ENCODE measurements at regions not wholly inside any gene's neighbourhood (a gene's known extent, or its start where the extent isn't known, plus 50 kb on each side); places are given as distances from the start of the nearest gene placed in this dataset.

DNA sequence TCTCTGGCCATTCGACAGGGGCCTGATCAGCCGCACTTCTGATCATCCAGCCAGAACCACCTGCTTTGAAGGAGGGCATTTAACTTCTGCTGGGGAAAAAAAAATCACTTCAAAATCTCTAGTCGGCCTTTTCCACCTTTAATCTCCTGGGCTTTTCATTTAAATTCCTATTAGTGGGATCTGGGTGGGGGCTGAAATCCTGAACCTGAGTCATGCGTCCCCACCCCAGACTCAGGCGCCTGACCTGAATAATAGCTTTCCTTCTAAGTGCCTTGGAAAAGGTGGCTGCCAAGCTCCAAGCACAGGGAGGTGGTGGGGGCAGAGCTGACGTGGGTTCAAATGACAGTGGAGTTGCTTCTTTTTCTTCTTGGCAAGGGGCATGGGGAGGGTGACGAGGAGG lies 246.0 kb upstream of the EXOC2 start:
- TF ChIP-seq, protein P1, sequence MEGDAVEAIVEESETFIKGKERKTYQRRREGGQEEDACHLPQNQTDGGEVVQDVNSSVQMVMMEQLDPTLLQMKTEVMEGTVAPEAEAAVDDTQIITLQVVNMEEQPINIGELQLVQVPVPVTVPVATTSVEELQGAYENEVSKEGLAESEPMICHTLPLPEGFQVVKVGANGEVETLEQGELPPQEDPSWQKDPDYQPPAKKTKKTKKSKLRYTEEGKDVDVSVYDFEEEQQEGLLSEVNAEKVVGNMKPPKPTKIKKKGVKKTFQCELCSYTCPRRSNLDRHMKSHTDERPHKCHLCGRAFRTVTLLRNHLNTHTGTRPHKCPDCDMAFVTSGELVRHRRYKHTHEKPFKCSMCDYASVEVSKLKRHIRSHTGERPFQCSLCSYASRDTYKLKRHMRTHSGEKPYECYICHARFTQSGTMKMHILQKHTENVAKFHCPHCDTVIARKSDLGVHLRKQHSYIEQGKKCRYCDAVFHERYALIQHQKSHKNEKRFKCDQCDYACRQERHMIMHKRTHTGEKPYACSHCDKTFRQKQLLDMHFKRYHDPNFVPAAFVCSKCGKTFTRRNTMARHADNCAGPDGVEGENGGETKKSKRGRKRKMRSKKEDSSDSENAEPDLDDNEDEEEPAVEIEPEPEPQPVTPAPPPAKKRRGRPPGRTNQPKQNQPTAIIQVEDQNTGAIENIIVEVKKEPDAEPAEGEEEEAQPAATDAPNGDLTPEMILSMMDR (IDR thresholded peaks at IDR 0.05), result no peak
- TF ChIP-seq EZH2 (IDR thresholded peaks at IDR 0.05) (no peak), EZH2phosphoT487 (IDR thresholded peaks at IDR 0.05) (no peak)
